Esophagus squamous epithelium (tissue), 4 donors: ENCODE measurements at regions not wholly inside any gene's neighbourhood (a gene's known extent, or its start where the extent isn't known, plus 50 kb on each side); places are given as distances from the start of the nearest gene placed in this dataset.

Source experiments
- POLR2A ChIP-seq, 4 donors: fragments of 450-650 bp; IDR thresholded peaks; one replicate each; pipeline ENCODE4 v1.6.1; 2017; ENCODE audit warnings: antibody characterized with exemption in 4 of 4, mild to moderate bottlenecking in 4 of 4, moderate library complexity in 3 of 4
- TF ChIP-seq, protein P1 (sequence below), 6 experiments: fragments of 450-650 bp in 4 of 6; fragments of 200-600 bp in 2 of 6; sonication (generic) in 2 of 6; IDR thresholded peaks; one replicate each; pipeline ENCODE4 v1.5.1; 2016 to 2019; ENCODE audit warnings: antibody characterized with exemption in 6 of 6, mild to moderate bottlenecking in 4 of 6, moderate library complexity in 4 of 6

DNA sequence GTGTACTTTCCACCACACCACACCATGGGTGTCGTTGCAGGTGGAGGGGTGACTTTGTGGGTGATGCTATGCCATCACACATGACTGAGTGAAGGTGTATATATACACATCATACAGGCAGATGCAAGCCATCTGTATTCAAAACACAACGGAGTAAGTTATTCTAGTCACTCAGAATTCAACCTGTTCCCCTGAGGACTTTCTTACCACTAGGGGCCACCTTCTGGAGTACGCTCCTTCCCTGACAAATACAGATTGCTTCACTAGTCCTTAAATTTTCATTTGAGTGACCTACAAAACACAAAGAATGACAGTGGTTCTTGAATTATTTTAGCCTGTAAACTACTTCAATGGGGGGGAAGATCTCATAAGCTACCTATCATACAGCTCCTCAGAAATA is 52.8 kb upstream of the NTRK3 start:
- TF ChIP-seq, protein P1, sequence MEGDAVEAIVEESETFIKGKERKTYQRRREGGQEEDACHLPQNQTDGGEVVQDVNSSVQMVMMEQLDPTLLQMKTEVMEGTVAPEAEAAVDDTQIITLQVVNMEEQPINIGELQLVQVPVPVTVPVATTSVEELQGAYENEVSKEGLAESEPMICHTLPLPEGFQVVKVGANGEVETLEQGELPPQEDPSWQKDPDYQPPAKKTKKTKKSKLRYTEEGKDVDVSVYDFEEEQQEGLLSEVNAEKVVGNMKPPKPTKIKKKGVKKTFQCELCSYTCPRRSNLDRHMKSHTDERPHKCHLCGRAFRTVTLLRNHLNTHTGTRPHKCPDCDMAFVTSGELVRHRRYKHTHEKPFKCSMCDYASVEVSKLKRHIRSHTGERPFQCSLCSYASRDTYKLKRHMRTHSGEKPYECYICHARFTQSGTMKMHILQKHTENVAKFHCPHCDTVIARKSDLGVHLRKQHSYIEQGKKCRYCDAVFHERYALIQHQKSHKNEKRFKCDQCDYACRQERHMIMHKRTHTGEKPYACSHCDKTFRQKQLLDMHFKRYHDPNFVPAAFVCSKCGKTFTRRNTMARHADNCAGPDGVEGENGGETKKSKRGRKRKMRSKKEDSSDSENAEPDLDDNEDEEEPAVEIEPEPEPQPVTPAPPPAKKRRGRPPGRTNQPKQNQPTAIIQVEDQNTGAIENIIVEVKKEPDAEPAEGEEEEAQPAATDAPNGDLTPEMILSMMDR (IDR thresholded peaks at IDR 0.05): no peak
- TF ChIP-seq POLR2A (IDR thresholded peaks at IDR 0.05): no peak
